ENCODE measurements at regions not wholly inside any gene's neighbourhood (a gene's known extent, or its start where the extent isn't known, plus 50 kb on each side); places are given as distances from the start of the nearest gene placed in this dataset.

DNA sequence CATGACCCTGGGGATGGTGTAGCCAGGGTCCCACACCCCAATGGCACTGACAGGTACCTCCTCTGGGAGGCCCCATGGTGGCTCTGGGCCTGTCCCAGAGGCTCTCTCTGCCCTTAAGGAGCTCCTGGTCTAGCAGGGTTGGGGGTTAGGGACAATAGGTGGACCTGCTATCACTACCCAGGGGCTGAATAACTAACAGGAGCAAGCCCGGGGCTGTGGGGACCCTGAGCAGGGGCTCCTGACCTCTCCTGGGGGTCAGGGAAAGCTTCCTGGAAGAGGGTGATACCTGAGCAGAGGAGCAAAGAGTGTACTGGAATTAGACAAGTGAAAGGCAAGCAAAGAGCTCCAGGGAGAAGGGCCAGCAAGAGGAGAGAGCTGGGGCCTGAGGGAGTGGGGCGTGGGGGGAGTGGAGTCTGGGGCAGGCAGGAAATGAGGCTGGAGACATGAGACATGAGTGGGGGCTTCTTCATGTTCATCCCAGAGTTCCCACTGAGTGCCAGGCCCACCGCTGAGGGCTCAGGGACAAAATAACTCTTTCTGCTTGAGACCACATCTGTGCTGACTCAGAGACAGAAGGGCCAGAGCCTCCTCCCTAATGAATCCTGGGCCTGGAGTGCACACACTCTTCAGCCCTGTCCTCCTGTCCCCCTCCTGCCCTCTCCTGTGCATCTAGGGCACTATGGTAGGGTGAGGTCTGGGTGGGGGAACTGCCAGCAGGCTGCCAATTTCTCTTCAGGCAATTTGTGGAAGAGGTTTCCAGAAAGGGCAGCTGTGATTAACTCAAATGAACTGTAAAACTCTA, 517.6 kb downstream of the PTPRU start:
- Histone ChIP-seq H3K4me1 (ENCODE audit: control insufficient read depth in 1 of 2, insufficient read depth in 2 of 2, low read length in 2 of 2) (no peaks in the 10 kb centered on the region), H3K36me3 (ENCODE audit: control insufficient read depth in 1 of 2, insufficient read depth in 2 of 2, low read length in 2 of 2) (no peaks in the 10 kb centered on the region), H3K9me3 (ENCODE audit: control insufficient read depth in 1 of 2, low read length in 2 of 2) (no peaks in the 10 kb centered on the region), H3K27me3 (ENCODE audit: low read depth, low read length) (no peaks in the 10 kb centered on the region), H3K4me3 (ENCODE audit: low read depth in 1 of 2, low read length in 2 of 2) (no peak overlapping the region), H3K27ac (ENCODE audit: low read length) (no peak overlapping the region)

- H3K4me1 ChIP-seq (ENCODE audit: control insufficient read depth in 1 of 2, insufficient read depth in 2 of 2, low read length in 2 of 2), result no peaks in the 10 kb centered on the region
- no peaks in the 10 kb centered on the region for H3K36me3 ChIP-seq (ENCODE audit: control insufficient read depth in 1 of 2, insufficient read depth in 2 of 2, low read length in 2 of 2)
- no peak overlapping the region for H3K4me3 ChIP-seq (ENCODE audit: low read depth in 1 of 2, low read length in 2 of 2)
- H3K9me3 ChIP-seq (ENCODE audit: control insufficient read depth in 1 of 2, low read length in 2 of 2), result no peaks in the 10 kb centered on the region
- H3K27me3 ChIP-seq (ENCODE audit: low read depth, low read length), result no peaks in the 10 kb centered on the region
- no peak overlapping the region for H3K27ac ChIP-seq (ENCODE audit: low read length)
These were observed 516.9 kb downstream of the PTPRU start for GRCh38 chr1:29753244-29753643.

GRCh38 chr1:29752141-29752540, 515.8 kb downstream of the PTPRU start:
- Histone ChIP-seq H3K27me3 (ENCODE audit: low read depth, low read length) (no peaks in the 10 kb centered on the region), H3K27ac (ENCODE audit: low read length) (no peak overlapping the region), H3K4me3 (ENCODE audit: low read depth in 1 of 2, low read length in 2 of 2) (no peak overlapping the region), H3K36me3 (ENCODE audit: control insufficient read depth in 1 of 2, insufficient read depth in 2 of 2, low read length in 2 of 2) (no peaks in the 10 kb centered on the region), H3K9me3 (ENCODE audit: control insufficient read depth in 1 of 2, low read length in 2 of 2) (no peaks in the 10 kb centered on the region), H3K4me1 (ENCODE audit: control insufficient read depth in 1 of 2, insufficient read depth in 2 of 2, low read length in 2 of 2) (no peaks in the 10 kb centered on the region)

DNA sequence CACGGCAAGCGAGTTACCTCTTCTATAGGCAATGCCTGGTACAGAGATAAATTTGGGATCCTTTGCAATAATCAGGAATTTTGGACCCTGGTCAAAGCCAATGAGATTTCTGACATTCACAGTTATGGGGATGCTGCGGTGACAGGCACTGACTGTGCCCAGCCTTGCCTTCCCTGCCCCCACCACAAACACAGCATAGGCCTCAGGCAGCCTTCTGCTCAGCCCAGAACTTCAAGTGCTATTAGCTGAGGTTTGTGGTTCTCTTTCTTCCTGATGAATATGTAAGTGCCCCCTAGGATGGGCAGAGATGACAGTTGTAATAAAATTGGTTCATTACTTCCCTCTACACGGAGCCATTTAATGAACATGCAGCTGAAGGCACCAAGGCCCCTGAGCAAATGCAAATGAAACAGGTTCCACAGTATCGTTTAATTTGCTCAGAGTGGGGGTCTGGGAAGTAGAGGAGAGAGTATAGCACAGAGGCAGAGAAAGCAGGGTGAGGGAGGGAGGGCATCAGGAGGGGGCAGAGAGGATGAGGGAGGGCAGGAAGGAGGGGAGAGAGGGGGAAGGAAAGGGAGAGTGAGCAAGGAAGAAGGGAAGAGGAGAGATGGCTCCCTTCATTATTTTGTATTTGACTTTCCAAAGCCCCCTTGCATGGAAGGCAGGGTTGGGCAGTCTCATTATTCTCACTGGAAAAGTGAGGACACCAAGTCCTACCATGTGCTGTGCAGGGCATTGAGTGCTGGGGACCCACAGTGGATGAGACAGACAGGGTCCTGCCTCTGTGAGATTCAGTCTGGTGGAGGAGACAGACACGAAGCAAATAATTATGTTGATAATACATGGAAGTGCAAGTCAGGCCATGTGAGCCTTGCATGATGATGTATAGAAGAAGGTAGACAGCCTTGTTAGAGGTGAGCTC, 513.0 kb downstream of the PTPRU start:
- Histone ChIP-seq H3K27me3 (ENCODE audit: low read depth, low read length) (no peaks in the 10 kb centered on the region), H3K36me3 (ENCODE audit: control insufficient read depth in 1 of 2, insufficient read depth in 2 of 2, low read length in 2 of 2) (no peaks in the 10 kb centered on the region), H3K27ac (ENCODE audit: low read length) (no peak overlapping the region), H3K4me1 (ENCODE audit: control insufficient read depth in 1 of 2, insufficient read depth in 2 of 2, low read length in 2 of 2) (no peaks in the 10 kb centered on the region), H3K4me3 (ENCODE audit: low read depth in 1 of 2, low read length in 2 of 2) (no peak overlapping the region), H3K9me3 (ENCODE audit: control insufficient read depth in 1 of 2, low read length in 2 of 2) (no peaks in the 10 kb centered on the region)

DNA sequence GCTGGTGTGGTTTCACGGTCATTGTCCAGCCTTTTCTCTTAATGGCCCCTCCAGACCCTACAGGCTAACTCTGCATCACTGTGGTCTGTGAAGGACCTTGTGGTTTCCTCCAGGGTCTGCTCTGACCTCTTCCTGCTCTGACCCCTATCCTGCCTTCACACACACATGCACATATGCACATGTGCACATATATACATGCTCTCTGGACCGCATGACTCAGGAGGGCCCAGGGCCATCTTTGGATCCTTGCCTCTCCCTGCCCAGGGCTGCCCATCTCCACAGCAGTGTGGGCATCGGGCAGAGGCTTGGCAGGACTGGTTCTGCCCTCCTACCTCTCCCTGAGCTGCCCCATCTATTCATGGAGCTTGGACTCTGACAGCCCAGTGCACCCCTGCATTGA, 510.9 kb downstream of the PTPRU start:
- Histone ChIP-seq H3K27me3 (ENCODE audit: low read depth, low read length) (no peaks in the 10 kb centered on the region), H3K27ac (ENCODE audit: low read length) (no peak overlapping the region), H3K9me3 (ENCODE audit: control insufficient read depth in 1 of 2, low read length in 2 of 2) (no peaks in the 10 kb centered on the region), H3K4me1 (ENCODE audit: control insufficient read depth in 1 of 2, insufficient read depth in 2 of 2, low read length in 2 of 2) (no peaks in the 10 kb centered on the region), H3K4me3 (ENCODE audit: low read depth in 1 of 2, low read length in 2 of 2) (no peak overlapping the region), H3K36me3 (ENCODE audit: control insufficient read depth in 1 of 2, insufficient read depth in 2 of 2, low read length in 2 of 2) (no peaks in the 10 kb centered on the region)

- H3K4me3 ChIP-seq (ENCODE audit: low read depth in 1 of 2, low read length in 2 of 2), result no peak overlapping the region
- H3K4me1 ChIP-seq (ENCODE audit: control insufficient read depth in 1 of 2, insufficient read depth in 2 of 2, low read length in 2 of 2), result no peaks in the 10 kb centered on the region
- no peaks in the 10 kb centered on the region for H3K27me3 ChIP-seq (ENCODE audit: low read depth, low read length)
- no peaks in the 10 kb centered on the region for H3K36me3 ChIP-seq (ENCODE audit: control insufficient read depth in 1 of 2, insufficient read depth in 2 of 2, low read length in 2 of 2)
- H3K9me3 ChIP-seq (ENCODE audit: control insufficient read depth in 1 of 2, low read length in 2 of 2), result no peaks in the 10 kb centered on the region
- H3K27ac ChIP-seq (ENCODE audit: low read length), result no peak overlapping the region
These were observed 509.8 kb downstream of the PTPRU start for GRCh38 chr1:29746076-29746665.

GRCh38 chr1:29744684-29745490, 508.6 kb downstream of the PTPRU start:
- H3K27me3 ChIP-seq (ENCODE audit: low read depth, low read length), result no peaks in the 10 kb centered on the region

GRCh38 chr1:29743931-29744330, 507.6 kb downstream of the PTPRU start:
- Histone ChIP-seq H3K27ac (ENCODE audit: low read length) (no peak overlapping the region), H3K27me3 (ENCODE audit: low read depth, low read length) (no peaks in the 10 kb centered on the region), H3K36me3 (ENCODE audit: control insufficient read depth in 1 of 2, insufficient read depth in 2 of 2, low read length in 2 of 2) (no peaks in the 10 kb centered on the region), H3K4me1 (ENCODE audit: control insufficient read depth in 1 of 2, insufficient read depth in 2 of 2, low read length in 2 of 2) (no peaks in the 10 kb centered on the region), H3K9me3 (ENCODE audit: control insufficient read depth in 1 of 2, low read length in 2 of 2) (no peaks in the 10 kb centered on the region), H3K4me3 (ENCODE audit: low read depth in 1 of 2, low read length in 2 of 2) (no peak overlapping the region)

More at GRCh38 chr1:29744684-29745490, 508.6 kb downstream of the PTPRU start:
- H3K36me3 ChIP-seq (ENCODE audit: control insufficient read depth in 1 of 2, insufficient read depth in 2 of 2, low read length in 2 of 2), result no peaks in the 10 kb centered on the region
- H3K4me1 ChIP-seq (ENCODE audit: control insufficient read depth in 1 of 2, insufficient read depth in 2 of 2, low read length in 2 of 2), result no peaks in the 10 kb centered on the region
- no peaks in the 10 kb centered on the region for H3K9me3 ChIP-seq (ENCODE audit: control insufficient read depth in 1 of 2, low read length in 2 of 2)
- H3K27ac ChIP-seq (ENCODE audit: low read length), result no peak overlapping the region
- H3K4me3 ChIP-seq (ENCODE audit: low read depth in 1 of 2, low read length in 2 of 2), result no peak overlapping the region

DNA sequence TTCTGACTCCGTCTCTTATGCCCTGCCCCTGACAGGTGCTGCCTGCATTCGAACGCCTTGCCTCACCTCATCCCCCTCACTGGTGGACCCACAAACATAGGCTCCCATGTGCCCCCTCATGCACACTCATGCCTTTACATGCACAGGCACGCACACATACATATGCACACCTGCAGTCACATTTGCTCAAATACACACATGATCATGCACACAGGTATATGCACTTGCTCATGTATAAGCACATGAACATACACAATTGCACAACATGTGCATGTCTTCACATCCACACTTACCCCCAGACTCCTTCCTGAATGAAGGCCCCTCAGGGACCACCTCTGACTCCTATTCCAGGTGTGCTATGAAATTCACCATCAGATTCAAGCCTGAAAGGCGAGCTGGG, 506.9 kb downstream of the PTPRU start:
- H3K9me3 ChIP-seq (ENCODE audit: control insufficient read depth in 1 of 2, low read length in 2 of 2), result no peaks in the 10 kb centered on the region
- H3K4me3 ChIP-seq (ENCODE audit: low read depth in 1 of 2, low read length in 2 of 2), result no peak overlapping the region
- no peaks in the 10 kb centered on the region for H3K36me3 ChIP-seq (ENCODE audit: control insufficient read depth in 1 of 2, insufficient read depth in 2 of 2, low read length in 2 of 2)
- H3K27ac ChIP-seq (ENCODE audit: low read length), result no peak overlapping the region
- H3K4me1 ChIP-seq (ENCODE audit: control insufficient read depth in 1 of 2, insufficient read depth in 2 of 2, low read length in 2 of 2), result no peaks in the 10 kb centered on the region
- peaks cover 4% of the 10 kb centered on the region for H3K27me3 ChIP-seq (ENCODE audit: low read depth, low read length)

DNA sequence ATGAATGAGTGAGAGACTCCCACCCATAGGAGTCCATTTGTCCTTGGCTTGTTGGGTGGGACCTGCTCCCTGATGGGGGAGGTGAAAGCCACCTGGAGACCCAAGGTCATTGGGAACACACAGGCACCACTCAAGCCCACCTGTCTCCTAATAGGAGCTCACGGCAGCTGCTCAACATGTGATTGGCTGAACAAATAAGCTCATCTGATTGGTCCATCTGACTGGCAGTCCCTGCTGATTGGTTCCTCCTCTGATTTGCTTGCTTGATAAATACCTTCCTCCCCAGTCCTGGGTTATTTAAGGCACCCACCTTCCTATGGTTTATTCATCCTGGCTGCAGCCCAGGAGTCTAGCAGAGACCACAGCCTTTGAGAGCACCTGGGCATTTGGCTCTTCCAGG, 502.9 kb downstream of the PTPRU start:
- Histone ChIP-seq H3K36me3 (ENCODE audit: control insufficient read depth in 1 of 2, insufficient read depth in 2 of 2, low read length in 2 of 2) (no peaks in the 10 kb centered on the region), H3K4me1 (ENCODE audit: control insufficient read depth in 1 of 2, insufficient read depth in 2 of 2, low read length in 2 of 2) (no peaks in the 10 kb centered on the region), H3K27me3 (ENCODE audit: low read depth, low read length) (peaks cover 4% of the 10 kb centered on the region), H3K4me3 (ENCODE audit: low read depth in 1 of 2, low read length in 2 of 2) (no peak overlapping the region), H3K27ac (ENCODE audit: low read length) (no peak overlapping the region), H3K9me3 (ENCODE audit: control insufficient read depth in 1 of 2, low read length in 2 of 2) (no peaks in the 10 kb centered on the region)
